ENCODE measurements at regions not wholly inside any gene's neighbourhood (a gene's known extent, or its start where the extent isn't known, plus 50 kb on each side); places are given as distances from the start of the nearest gene placed in this dataset.

DNA sequence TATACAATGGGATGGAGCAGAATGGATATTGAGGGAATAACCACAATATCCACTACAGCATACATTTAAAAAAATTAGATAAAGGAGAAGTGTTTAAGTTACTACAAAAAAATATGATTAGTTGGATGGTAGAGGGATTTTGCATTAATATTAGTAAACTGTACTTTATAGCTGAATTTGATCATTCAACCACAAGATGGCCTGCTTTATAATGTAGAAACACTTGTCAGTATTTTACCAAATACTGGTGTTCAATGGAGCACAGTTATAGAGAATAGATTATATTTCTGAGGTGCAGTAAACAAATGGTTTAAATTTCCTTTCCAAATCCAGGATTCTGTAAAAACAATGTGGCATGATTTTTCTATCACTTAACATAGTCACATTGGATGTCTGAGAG lies 818.8 kb upstream of the CHORDC1 start:
- Histone ChIP-seq H3K27me3 (ENCODE audit: control insufficient read depth, insufficient read depth, low read length) (no peaks in the 10 kb centered on the region), H3K36me3 (ENCODE audit: control insufficient read depth, insufficient read depth, low read length) (no peaks in the 10 kb centered on the region), H3K27ac (ENCODE audit: low read length) (no peak overlapping the region), H3K9me3 (ENCODE audit: control insufficient read depth, insufficient read depth, low read length) (no peaks in the 10 kb centered on the region), H3K4me1 (ENCODE audit: control insufficient read depth, insufficient read depth, low read length) (no peaks in the 10 kb centered on the region), H3K4me3 (ENCODE audit: low read length) (no peak overlapping the region)
- H3K4me3 Mint-ChIP-seq: no peak overlapping the region
- DNase-seq (no peak), ATAC-seq (no peak)
- TF ChIP-seq, protein P1, sequence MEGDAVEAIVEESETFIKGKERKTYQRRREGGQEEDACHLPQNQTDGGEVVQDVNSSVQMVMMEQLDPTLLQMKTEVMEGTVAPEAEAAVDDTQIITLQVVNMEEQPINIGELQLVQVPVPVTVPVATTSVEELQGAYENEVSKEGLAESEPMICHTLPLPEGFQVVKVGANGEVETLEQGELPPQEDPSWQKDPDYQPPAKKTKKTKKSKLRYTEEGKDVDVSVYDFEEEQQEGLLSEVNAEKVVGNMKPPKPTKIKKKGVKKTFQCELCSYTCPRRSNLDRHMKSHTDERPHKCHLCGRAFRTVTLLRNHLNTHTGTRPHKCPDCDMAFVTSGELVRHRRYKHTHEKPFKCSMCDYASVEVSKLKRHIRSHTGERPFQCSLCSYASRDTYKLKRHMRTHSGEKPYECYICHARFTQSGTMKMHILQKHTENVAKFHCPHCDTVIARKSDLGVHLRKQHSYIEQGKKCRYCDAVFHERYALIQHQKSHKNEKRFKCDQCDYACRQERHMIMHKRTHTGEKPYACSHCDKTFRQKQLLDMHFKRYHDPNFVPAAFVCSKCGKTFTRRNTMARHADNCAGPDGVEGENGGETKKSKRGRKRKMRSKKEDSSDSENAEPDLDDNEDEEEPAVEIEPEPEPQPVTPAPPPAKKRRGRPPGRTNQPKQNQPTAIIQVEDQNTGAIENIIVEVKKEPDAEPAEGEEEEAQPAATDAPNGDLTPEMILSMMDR (IDR thresholded peaks at IDR 0.05): no peak
- peaks cover 7% of the 10 kb centered on the region for H3K36me3 Mint-ChIP-seq
- H3K9me3 Mint-ChIP-seq: peaks cover 9 to 20% of the 10 kb centered on the region in 2 donors
- no peaks in the 10 kb centered on the region for H3K4me1 Mint-ChIP-seq
- intact Hi-C loops (cut with micrococcal nuclease): no loop called here
- H3K27me3 Mint-ChIP-seq (ENCODE audit: low read depth in 2 of 2): no peaks in the 10 kb centered on the region
- H3K27ac Mint-ChIP-seq: no peak overlapping the region

DNA sequence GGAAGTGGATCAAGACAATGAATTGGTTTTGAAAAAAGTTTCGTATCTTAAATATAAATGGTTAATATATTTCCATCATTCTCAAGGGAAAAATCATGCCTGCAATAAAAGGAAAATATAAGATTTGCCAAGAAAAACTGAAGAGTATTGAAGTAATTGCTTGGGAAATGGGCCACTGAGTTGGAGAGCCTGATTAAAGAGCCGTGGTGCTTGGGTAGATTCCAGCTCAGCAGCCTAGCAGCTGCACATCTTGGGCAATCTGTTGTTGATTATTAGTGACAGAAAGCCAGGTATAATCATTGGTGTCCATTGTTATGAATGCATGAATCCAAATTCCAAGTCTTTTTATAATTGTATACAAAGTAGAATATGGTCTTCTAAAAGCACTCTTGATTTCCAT lies 800.9 kb upstream of the CHORDC1 start:
- 59% methylated on average over 1 of the region's 2 CpGs for WGBS (ENCODE audit: insufficient coverage)
- Histone ChIP-seq H3K27me3 (ENCODE audit: control insufficient read depth, insufficient read depth, low read length) (no peaks in the 10 kb centered on the region), H3K27ac (ENCODE audit: low read length) (no peak overlapping the region), H3K4me3 (ENCODE audit: low read length) (no peak overlapping the region), H3K4me1 (ENCODE audit: control insufficient read depth, insufficient read depth, low read length) (no peaks in the 10 kb centered on the region), H3K36me3 (ENCODE audit: control insufficient read depth, insufficient read depth, low read length) (no peaks in the 10 kb centered on the region), H3K9me3 (ENCODE audit: control insufficient read depth, insufficient read depth, low read length) (peaks cover 3% of the 10 kb centered on the region)
- Mint-ChIP-seq H3K27me3 (ENCODE audit: low read depth in 2 of 2) (no peaks in the 10 kb centered on the region), H3K4me3 (no peak overlapping the region), H3K9me3 (peaks cover 4 to 20% of the 10 kb centered on the region in 2 donors), H3K27ac (no peak overlapping the region), H3K36me3 (peaks cover 17% of the 10 kb centered on the region), H3K4me1 (no peaks in the 10 kb centered on the region)
- no peak for ATAC-seq
- TF ChIP-seq, protein P1 (IDR thresholded peaks at IDR 0.05): no peak
- DNase-seq: no peak
- intact Hi-C loops (cut with micrococcal nuclease): no loop called here

GRCh38 chr11:91011503-91011902 lies 788.7 kb upstream of the CHORDC1 start:
- H3K36me3 ChIP-seq (ENCODE audit: control insufficient read depth, insufficient read depth, low read length): no peaks in the 10 kb centered on the region
- Mint-ChIP-seq H3K4me3 (no peak overlapping the region), H3K4me1 (no peaks in the 10 kb centered on the region), H3K27me3 (ENCODE audit: low read depth in 2 of 2) (no peaks in the 10 kb centered on the region), H3K9me3 (peaks cover 17 to 21% of the 10 kb centered on the region in 2 donors), H3K27ac (no peak overlapping the region), H3K36me3 (peaks cover 8% of the 10 kb centered on the region)
- no peaks in the 10 kb centered on the region for H3K27me3 ChIP-seq (ENCODE audit: control insufficient read depth, insufficient read depth, low read length)
- no peak overlapping the region for H3K27ac ChIP-seq (ENCODE audit: low read length)
- DNase-seq (no peak), ATAC-seq (no peak)
- H3K4me1 ChIP-seq (ENCODE audit: control insufficient read depth, insufficient read depth, low read length): no peaks in the 10 kb centered on the region
- TF ChIP-seq, protein P1 (IDR thresholded peaks at IDR 0.05): no peak
- intact Hi-C loops (cut with micrococcal nuclease): no loop called here
- no CpG with 5 or more reads among the region's 2 CpGs for WGBS (ENCODE audit: insufficient coverage)
- H3K4me3 ChIP-seq (ENCODE audit: low read length): no peak overlapping the region
- no peaks in the 10 kb centered on the region for H3K9me3 ChIP-seq (ENCODE audit: control insufficient read depth, insufficient read depth, low read length)

DNA sequence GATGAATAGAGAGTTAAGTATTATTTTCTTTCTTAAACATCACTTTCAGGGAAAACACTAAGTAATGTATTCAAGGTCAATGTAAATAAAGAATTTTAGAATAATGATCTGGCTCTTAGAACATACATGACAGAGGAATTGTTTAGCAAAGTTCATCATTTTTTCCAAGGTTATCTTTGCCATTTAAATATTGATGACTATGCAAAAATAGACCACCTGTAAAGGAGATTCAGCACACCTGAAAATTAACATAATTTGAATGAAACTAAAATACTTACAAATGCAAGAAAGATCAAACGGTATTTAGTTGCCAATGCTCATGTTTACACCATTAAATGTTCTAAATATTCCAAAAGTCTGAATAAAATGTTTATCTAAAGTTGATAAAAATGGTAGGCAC lies 782.6 kb upstream of the CHORDC1 start:
- Mint-ChIP-seq H3K4me1 (no peaks in the 10 kb centered on the region), H3K27ac (no peak overlapping the region), H3K27me3 (ENCODE audit: low read depth in 2 of 2) (no peaks in the 10 kb centered on the region), H3K36me3 (peaks cover 11% of the 10 kb centered on the region), H3K4me3 (no peak overlapping the region), H3K9me3 (peaks cover 16 to 25% of the 10 kb centered on the region in 2 donors)
- peaks cover 3% of the 10 kb centered on the region for H3K9me3 ChIP-seq (ENCODE audit: control insufficient read depth, insufficient read depth, low read length)
- H3K4me1 ChIP-seq (ENCODE audit: control insufficient read depth, insufficient read depth, low read length): no peaks in the 10 kb centered on the region
- no CpG with 5 or more reads among the region's 1 CpG for WGBS (ENCODE audit: insufficient coverage)
- DNase-seq (no peak), ATAC-seq (no peak)
- no peak overlapping the region for H3K4me3 ChIP-seq (ENCODE audit: low read length)
- no peaks in the 10 kb centered on the region for H3K27me3 ChIP-seq (ENCODE audit: control insufficient read depth, insufficient read depth, low read length)
- H3K27ac ChIP-seq (ENCODE audit: low read length): no peak overlapping the region
- intact Hi-C loops (cut with micrococcal nuclease): no loop called here
- H3K36me3 ChIP-seq (ENCODE audit: control insufficient read depth, insufficient read depth, low read length): no peaks in the 10 kb centered on the region
- TF ChIP-seq, protein P1 (IDR thresholded peaks at IDR 0.05): no peak

All from natural killer cell (primary cell).